RKO (cell line): ENCODE measurements at regions not wholly inside any gene's neighbourhood (a gene's known extent, or its start where the extent isn't known, plus 50 kb on each side); places are given as distances from the start of the nearest gene placed in this dataset.
"Not testable (repeated sequence)": the region's sequence is repeated elsewhere in the genome, so short reads cannot be mapped to it uniquely, and the experiment has no call there.

Experiments used
- DNase-seq: peaks from one replicate; pipeline ENCODE4 v3.0.0-alpha.2; 2016; ENCODE audit warnings: low spot score

DNA sequence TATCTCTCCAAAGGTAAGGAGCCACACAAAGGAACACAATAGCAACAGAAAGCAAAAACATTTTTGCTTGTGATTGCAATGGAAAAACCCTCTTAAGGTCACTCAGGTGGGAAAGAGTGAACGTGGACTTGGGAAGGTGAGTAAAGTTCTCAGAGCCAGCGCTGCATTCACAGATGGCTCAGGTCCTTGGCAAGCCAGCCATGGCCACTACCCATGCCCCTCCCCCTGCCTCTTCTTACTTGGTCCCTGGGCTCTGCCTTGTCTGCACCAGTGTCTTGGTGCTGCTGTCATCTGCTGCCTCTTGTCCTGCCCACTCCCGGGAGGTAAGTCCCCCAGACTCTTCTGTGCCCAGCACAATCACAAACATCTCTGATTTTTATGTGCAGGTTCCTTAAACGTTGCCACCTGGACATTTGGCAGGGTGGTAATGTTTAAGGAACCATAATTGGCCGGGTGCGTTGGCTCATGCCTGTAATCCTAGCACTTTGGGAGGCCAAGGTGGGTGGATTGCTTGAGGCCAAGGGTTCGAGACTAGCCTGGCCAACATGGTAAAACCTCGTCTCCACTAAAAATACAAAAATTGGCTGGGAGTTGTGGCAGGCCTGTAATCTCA, 74.6 kb downstream of the FEM1C start:
- DNase-seq: no peak

GRCh38 chr5:115467628-115468027, 76.9 kb downstream of the FEM1C start:
- DNase-seq: no peak

DNA sequence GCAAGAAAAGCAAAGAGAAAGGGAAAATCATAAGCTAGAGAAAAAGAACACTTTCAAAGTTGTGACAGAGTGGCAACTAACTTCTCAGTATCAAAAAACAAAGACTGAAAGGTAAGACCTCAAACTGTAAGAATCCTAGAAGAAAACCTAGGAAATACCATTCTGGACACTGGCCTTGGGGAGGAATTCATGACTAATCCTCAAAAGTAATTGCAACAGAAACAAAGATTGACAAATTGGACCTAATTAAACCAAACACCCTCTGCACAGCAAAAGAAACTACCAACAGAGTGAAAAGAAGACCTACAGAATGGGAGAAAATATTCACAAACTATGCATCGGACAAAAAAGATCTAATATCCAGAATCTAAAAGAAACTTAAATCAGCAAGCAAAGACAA, 79.1 kb downstream of the FEM1C start:
- DNase-seq: no peak

DNA sequence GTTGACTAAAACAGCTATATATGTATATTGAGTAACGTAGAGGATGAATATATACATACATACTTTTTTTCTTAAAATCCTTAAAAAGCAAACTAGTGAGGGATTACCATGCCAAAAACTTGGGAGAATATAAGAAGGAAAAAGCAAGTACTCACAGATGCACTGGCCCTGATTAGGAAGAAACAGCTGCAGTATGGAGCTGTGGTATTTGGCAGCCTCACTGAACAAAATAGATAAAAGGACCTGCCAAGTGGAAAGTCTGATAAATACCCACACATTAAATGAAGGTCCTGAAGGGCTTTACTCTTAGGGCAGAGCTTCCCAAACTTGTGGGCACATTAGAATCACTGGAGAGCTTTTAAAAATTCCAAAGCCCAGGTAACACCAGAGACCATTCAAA, 80.6 kb downstream of the FEM1C start:
- DNase-seq: no peak

GRCh38 chr5:115461506-115462290, 82.9 kb downstream of the FEM1C start:
- DNase-seq: peak; percentile 32

DNA sequence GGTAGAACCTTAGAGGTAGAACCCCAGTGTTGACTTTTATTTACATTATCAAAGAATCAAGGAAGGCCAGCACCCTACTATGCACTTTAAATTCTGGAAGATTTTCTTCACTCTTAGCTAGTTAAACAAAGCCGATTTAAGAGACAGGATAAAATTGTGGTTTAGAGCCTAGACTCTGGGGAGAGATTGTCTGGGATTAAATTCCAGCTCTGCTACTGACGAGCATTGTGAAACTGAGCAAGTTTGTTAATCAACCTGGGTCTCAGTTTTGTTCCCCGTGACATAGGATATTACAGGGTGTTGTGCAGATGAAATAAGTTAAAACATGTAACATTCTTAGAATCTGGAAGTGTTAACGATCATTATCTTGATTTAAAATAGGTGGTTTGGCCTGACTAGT, 83.5 kb downstream of the FEM1C start:
- DNase-seq: no peak

DNA sequence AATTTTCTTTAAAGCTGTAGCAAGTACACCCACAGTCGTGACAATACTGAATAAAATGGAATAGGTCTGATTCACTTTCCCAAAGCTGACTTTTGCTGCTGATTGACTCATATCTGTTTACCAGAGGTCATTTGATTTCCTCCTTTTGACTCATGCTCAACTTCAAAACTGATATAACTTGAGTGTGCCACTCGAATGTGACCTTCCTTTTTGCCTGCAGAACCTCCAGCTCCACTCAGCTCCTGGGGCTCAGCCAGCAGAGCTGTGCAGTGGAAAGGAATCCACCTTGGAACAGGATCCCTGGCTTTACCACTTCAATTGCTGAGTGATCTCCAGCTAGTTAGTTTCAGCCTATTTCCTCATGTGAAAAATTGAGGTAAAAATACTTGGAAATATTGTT, 84.1 kb downstream of the FEM1C start:
- DNase-seq: peak; percentile 90

DNA sequence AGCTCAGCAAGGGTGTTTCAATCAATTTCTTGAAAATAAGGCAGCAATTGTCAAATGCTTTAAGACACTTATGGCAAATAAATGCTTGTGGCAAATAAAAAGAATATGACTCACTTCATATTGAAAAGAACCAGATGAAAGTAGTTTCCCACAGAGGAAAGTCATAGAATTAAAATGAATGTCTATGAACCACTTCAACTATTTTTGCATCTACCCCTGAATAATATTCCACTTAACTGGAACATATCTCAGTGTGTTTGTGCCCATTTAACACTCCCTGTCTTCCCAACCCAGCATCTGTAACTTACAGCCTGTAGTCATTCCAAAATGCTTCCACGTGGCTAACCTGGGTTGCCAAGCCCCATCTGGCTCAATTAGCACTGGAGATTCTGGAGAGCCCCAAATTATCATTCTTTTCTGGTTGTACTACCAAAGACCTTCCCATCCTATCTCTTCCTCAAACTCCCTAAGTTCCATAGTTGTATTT, 84.7 kb downstream of the FEM1C start:
- DNase-seq: no peak

GRCh38 chr5:115458416-115458815, 86.2 kb downstream of the FEM1C start:
- DNase-seq: no peak

DNA sequence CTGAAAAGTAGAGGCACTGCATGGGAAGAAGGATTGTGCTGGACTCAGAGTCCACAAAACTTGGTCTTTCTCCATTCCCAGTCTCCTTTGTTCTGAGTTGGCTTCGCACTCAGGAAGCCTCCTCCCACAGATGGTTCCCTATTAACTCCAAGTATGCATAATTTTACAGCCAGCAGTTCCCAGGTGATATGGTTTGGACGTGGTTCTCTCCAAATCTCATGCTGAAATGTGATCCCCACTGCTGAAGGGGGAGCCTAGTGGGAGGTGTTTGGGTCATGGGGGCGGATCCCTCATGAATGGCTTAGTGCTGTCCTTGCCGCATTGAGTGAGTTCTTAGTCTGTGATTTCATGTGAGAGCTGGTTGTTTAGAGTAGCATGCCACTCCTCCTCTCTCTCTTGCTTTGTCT, 86.6 kb downstream of the FEM1C start:
- DNase-seq: no peak

GRCh38 chr5:115457571-115457970, 87.0 kb downstream of the FEM1C start:
- no peak for DNase-seq

GRCh38 chr5:115456539-115457040, 88.0 kb downstream of the FEM1C start:
- no peak for DNase-seq

- DNase-seq: no peak
Measured at GRCh38 chr5:115456056-115456455, 88.5 kb downstream of the FEM1C start.

- DNase-seq: peak; percentile 19
Measured at GRCh38 chr5:115455301-115455707, 89.3 kb downstream of the FEM1C start.

DNA sequence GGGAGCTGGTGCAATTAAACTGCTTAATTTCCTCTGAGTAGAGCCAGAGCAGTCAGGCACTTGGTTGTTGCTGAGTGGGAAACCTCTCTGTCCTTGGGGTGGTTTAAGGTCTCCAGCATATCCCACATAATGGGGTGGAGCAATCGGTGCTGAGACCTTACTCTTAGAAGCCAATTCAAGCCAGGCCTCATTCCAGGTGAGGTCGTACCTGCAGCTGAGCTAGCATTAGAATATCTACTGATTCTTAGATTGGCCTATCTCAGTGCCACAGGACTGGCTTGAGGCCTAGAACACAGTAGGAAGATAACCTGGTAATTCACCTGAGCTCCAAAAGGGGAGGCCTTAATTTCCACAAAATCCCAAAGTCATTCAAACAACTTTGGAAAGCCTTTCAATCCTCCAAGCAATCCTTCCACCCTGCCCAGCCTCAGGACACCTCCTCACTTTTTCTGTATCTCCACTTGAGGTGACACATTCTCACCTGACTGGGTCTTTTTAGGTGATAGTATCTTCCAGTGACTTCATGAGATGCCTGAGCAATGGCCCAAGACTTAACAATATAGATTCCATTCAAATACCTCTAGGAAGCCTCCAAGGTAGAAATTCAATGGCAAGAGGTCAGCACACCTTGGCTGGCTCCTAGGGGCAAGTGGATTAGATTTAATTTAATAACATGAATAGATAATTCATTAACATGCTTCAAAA, 91.0 kb downstream of the FEM1C start:
- no peak for DNase-seq

DNA sequence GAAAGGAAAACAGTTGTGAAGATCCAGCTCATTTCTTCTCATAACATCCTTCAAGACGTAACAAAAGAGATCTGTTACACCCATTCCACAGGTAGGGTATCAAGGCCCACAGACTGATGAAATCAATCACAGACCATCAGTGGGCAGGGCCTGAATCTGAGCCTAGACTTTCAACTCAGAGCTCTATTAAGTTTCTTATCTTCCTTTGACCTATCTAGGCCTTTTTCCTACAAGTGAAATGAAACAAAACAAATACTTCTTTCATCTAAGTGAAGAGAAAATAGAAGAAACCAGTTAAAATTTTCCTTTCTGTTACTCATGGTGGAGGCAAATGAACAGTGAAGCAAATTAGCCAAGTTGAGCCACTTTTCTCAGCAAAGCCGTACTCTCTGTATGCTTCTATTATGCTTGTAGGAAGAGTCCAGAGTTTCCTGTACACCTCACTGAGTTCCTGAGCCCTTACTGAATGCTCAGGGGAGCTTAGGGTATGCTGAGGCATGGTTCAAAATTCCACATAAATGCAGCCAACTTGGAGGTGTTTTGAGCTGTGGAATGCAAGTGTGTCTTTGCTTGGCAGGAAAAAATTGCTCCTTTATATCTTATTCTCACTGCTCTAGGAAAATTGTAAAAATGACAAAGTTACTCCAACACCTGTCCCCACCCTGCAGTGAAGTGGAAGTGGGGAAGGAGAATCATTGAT, 91.9 kb downstream of the FEM1C start:
- no peak for DNase-seq

DNA sequence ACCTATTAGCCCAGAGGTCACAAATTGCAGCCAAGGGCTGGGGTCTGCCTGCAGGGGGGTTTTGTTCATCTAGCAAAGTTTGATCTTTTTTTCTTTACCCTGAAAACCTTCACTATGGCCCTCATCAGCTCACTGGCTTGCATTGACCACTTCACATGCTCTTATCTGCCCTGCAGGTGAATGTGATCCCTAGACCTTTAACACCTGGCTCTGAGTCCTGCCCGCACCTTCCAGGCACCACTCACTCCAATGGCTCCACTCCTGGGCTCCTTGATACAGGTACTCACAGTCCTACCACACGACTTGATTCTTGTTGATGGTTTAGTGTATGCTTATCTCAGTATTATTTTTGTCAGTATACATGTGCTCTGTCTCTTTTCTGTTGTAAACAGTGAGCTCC, 92.5 kb downstream of the FEM1C start:
- DNase-seq: no peak

DNA sequence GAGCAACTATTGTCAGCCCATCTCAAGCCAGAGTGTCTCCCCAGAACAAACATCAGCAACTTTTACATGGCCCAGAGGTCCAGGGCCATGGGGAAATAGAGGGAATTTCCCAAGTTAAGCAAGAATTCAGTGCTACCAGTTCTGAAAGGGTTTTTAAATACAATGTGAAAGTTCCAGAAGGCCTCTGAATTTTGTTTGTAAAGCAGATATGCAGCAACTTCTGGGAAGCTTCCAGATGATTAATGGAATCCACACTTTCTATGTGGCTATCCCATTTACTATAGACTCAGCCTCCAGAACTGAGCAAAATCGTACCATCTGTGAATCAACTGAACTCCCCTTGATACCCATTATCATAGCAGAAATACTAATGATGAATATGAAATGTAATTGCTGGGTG, 93.8 kb downstream of the FEM1C start:
- DNase-seq: no peak

DNA sequence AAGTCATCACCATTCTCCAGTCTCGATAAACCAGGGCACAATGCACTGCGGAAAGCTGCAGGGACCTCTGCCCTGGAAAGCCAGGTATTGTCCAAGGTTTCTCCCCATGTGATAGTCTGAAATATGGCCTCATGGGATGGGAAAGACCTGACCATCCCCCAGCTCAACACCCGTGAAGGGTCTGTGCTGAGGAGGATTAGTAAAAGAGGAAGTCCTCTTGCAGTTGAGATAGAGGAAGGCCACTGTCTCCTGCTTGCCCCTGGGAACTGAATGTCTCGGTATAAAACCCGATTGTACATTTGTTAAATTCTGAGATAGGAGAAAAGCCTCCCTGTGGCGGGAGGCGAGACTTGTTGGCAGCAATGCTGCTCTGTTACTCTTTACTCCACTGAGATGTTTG, 95.9 kb downstream of the FEM1C start:
- DNase-seq: not testable (repeated sequence)

GRCh38 chr5:115440782-115441451, 103.7 kb downstream of the FEM1C start:
- no peak for DNase-seq

GRCh38 chr5:115439639-115440038, 104.9 kb downstream of the FEM1C start:
- DNase-seq: no peak

DNA sequence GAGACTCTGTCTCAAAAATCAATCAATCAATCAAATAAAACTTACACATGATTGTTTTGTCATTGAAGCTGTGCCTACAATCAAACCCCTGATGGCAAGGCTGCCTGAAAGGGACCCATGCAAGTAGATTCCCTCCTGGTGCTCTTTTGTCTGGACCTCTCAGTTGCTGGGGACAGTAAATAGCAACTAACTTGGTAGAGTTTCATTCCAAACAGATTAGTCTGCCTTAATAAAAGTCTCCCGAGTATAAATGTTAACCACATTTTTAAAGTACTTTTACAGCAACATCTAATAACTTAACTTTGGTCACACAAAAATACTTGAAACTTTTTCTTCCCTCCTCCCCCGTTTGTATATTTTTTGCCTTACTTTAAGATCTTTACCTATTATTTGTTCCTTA, 105.5 kb downstream of the FEM1C start:
- DNase-seq: no peak
